Mammary epithelial cell (primary cell): ENCODE measurements at regions not wholly inside any gene's neighbourhood (a gene's known extent, or its start where the extent isn't known, plus 50 kb on each side); places are given as distances from the start of the nearest gene placed in this dataset.

Source experiments
- CTCF ChIP-seq, 2 donors: IDR thresholded peaks in 1 of 2; conservative IDR thresholded peaks in 1 of 2; 2 replicates each; pipeline ENCODE4 v1.5.1; 2011 to 2012; ENCODE audit warnings: inconsistent platforms in 2 of 2, low read length in 2 of 2, mild to moderate bottlenecking in 2 of 2, control low read depth in 1 of 2, low read depth in 1 of 2; ENCODE audit not compliant: insufficient read depth in 1 of 2; ENCODE audit errors: extremely low read depth in 1 of 2
- EZH2 ChIP-seq: IDR thresholded peaks from 2 replicates; pipeline ENCODE4 v1.6.1; 2012; ENCODE audit warnings: low read length, inconsistent platforms, borderline replicate concordance

GRCh38 chr5:1658665-1659064 is 134.9 kb upstream of the LPCAT1 start:
- no peak for TF ChIP-seq CTCF (conservative IDR thresholded peaks at IDR 0.05 in 1 of 2, IDR thresholded peaks at IDR 0.05 in 1 of 2; ENCODE audit: extremely low read depth in 1 of 2, insufficient read depth in 1 of 2, low read depth in 1 of 2, low read length in 2 of 2)
- no peak for TF ChIP-seq EZH2
